GM23338 (cell line): ENCODE measurements at regions not wholly inside any gene's neighbourhood (a gene's known extent, or its start where the extent isn't known, plus 50 kb on each side); places are given as distances from the start of the nearest gene placed in this dataset.

ENCODE experiments used
- CREB1 ChIP-seq: fragments of 250-450 bp; sonication (Bioruptor Pico); IDR thresholded peaks from 2 replicates; pipeline ENCODE4 v1.5.0; 2020; ENCODE audit warnings: low read depth, mild to moderate bottlenecking, moderate library complexity
- CTCF ChIP-seq, 2 experiments: fragments of 200-600 bp in 1 of 2; sonication (generic) in 1 of 2; conservative IDR thresholded peaks; 2 replicates each; pipeline versions ENCODE4 v1.5.1 to v1.6.1; 2016 to 2017; ENCODE audit warnings: antibody characterized with exemption in 2 of 2, low read depth in 2 of 2, mild to moderate bottlenecking in 2 of 2, moderate library complexity in 1 of 2
- ETS1 ChIP-seq: IDR thresholded peaks from 2 replicates; pipeline ENCODE4 v1.6.1; 2016; ENCODE audit warnings: antibody characterized with exemption
- EZH2 ChIP-seq: fragments of 200-600 bp; sonication (generic); IDR thresholded peaks from one replicate; pipeline ENCODE4 v1.8.0; 2017; ENCODE audit warnings: antibody characterized with exemption, mild to moderate bottlenecking, low read depth; ENCODE audit not compliant: unreplicated experiment
- EZH2phosphoT487 ChIP-seq: fragments of 200-600 bp; sonication (generic); IDR thresholded peaks from one replicate; pipeline ENCODE4 v1.8.1; 2018; ENCODE audit warnings: antibody characterized with exemption; ENCODE audit not compliant: unreplicated experiment
- JUNB ChIP-seq: IDR thresholded peaks from one replicate; pipeline ENCODE4 v1.6.1; 2016; ENCODE audit warnings: antibody characterized with exemption; ENCODE audit not compliant: unreplicated experiment
- NANOG ChIP-seq: IDR thresholded peaks from 2 replicates; pipeline ENCODE4 v1.6.1; 2016; ENCODE audit warnings: antibody characterized with exemption, borderline replicate concordance
- POLR2AphosphoS5 ChIP-seq: IDR thresholded peaks from 2 replicates; pipeline ENCODE4 v1.6.1; 2016; ENCODE audit warnings: antibody characterized with exemption, low read depth
- REST ChIP-seq: IDR thresholded peaks from one replicate; pipeline ENCODE4 v1.6.1; 2018; ENCODE audit warnings: antibody characterized with exemption; ENCODE audit not compliant: unreplicated experiment

GRCh38 chr6:11381801-11382513 is 149.5 kb upstream of the NEDD9 start:
- TF ChIP-seq CTCF (conservative IDR thresholded peaks at IDR 0.05; ENCODE audit: low read depth in 2 of 2) (no peak), POLR2AphosphoS5 (no peak), ETS1 (no peak), EZH2 (no peak), NANOG (no peak), CREB1 (no peak), EZH2phosphoT487 (no peak), REST (no peak), JUNB (no peak)
